SK-N-MC (cell line): ENCODE measurements at regions not wholly inside any gene's neighbourhood (a gene's known extent, or its start where the extent isn't known, plus 50 kb on each side); places are given as distances from the start of the nearest gene placed in this dataset.

Experiments
- EZH2 ChIP-seq: fragments of 200-600 bp; sonication (generic); IDR thresholded peaks from one replicate; pipeline ENCODE4 v1.6.1; 2017; ENCODE audit warnings: antibody characterized with exemption
- POLR2AphosphoS5 ChIP-seq: IDR thresholded peaks from 2 replicates; pipeline ENCODE4 v1.6.1; 2012; ENCODE audit warnings: mild to moderate bottlenecking, low read depth, low read length, borderline replicate concordance

DNA sequence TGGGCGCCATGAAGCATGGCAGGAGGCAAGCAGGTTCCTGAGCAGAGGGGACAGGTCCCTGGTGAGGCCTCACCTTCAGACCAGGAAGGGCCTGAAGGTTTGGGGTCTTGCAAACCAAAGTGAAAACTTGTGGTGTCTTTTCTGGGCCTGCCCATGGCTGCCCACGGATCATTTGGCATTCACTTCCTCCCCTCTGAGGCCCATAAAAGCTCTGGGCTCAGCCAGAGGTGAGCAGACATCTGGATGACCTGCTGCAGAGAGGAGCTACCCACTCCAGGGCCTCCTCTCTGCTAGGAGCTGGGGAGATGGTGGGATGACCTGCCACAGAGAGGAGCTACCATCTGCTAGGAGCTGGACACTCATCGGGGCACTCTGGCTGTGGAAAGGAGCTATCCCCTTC is 112.9 kb upstream of the TMEM18 start:
- no peak for TF ChIP-seq POLR2AphosphoS5
- no peak for TF ChIP-seq EZH2
